MG63 (cell line): ENCODE measurements at regions not wholly inside any gene's neighbourhood (a gene's known extent, or its start where the extent isn't known, plus 50 kb on each side); places are given as distances from the start of the nearest gene placed in this dataset.

Experiments used
- DNase-seq: peaks from one replicate; pipeline ENCODE4 v3.0.0-alpha.2; 2020
- H3K27me3 ChIP-seq: fragments of 250-450 bp; sonication (Bioruptor Pico); 2 replicates; pipeline ENCODE4 v1.5.1; 2020; ENCODE audit warnings: mild to moderate bottlenecking, moderate library complexity
- H3K36me3 ChIP-seq: fragments of 250-450 bp; sonication (Bioruptor Pico); 2 replicates; pipeline ENCODE4 v1.5.1; 2020; ENCODE audit warnings: mild to moderate bottlenecking, moderate library complexity
- H3K4me3 ChIP-seq: fragments of 250-450 bp; sonication (Bioruptor Pico); 2 replicates; pipeline ENCODE4 v1.5.1; 2020; ENCODE audit warnings: mild to moderate bottlenecking, moderate library complexity
- H3K9me3 ChIP-seq: fragments of 250-450 bp; sonication (Bioruptor Pico); 2 replicates; pipeline ENCODE4 v1.5.1; 2020; ENCODE audit warnings: mild to moderate bottlenecking, moderate library complexity

DNA sequence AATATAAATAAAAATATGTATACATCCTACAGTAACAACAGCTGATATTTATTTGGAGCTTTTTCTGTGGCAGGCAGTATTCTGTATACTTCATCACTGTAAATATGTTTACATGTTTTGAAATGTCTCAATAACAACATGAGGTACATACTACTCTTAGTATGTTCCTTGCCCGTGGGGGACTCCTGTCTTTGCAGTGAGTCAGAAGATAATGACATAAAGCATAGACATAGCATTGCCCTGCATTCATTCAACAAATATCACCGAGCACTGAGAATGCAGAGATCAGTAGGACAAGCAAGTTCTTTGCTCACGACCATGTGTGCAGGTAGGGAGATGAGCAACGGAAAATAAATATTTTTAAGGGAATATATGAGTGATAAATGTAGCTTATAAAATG lies 246.5 kb downstream of the LTN1 start:
- DNase-seq = no peak
- Histone ChIP-seq H3K27me3 (no peaks in the 10 kb centered on the region), H3K4me3 (no peak overlapping the region), H3K9me3 (no peaks in the 10 kb centered on the region), H3K36me3 (no peaks in the 10 kb centered on the region)

- no peaks in the 10 kb centered on the region; the same call in 1 of the 2 replicates for H3K9me3 ChIP-seq
- DNase-seq = peak; percentile 68
- peak overlapping the region; percentile 27 for H3K4me3 ChIP-seq
- H3K27me3 ChIP-seq = no peaks in the 10 kb centered on the region
- no peaks in the 10 kb centered on the region for H3K36me3 ChIP-seq
Measured at GRCh38 chr21:28745131-28746016, 247.3 kb downstream of the LTN1 start.

DNA sequence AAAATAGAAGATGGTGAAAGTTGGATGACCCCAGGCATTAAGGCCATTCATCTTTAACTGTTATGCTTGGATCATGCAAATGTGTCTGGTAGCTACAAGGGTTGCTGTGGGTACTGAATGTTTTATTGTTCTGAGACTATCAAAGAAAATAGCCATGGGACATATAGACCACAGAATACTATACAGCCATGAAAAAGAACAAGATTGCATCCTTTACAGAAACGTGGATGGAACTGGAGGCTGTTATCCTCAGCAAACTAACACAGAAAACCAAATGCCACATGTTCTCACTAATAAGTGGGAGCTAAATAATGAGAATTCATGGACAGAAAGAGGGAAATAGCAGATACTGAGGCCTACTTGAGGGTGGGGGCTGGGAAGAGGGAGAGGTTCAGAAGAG lies 249.0 kb downstream of the LTN1 start:
- Histone ChIP-seq H3K9me3 (no peaks in the 10 kb centered on the region; the same call in 1 of the 2 replicates), H3K27me3 (no peaks in the 10 kb centered on the region), H3K4me3 (no peak overlapping the region), H3K36me3 (no peaks in the 10 kb centered on the region)
- DNase-seq = no peak

DNA sequence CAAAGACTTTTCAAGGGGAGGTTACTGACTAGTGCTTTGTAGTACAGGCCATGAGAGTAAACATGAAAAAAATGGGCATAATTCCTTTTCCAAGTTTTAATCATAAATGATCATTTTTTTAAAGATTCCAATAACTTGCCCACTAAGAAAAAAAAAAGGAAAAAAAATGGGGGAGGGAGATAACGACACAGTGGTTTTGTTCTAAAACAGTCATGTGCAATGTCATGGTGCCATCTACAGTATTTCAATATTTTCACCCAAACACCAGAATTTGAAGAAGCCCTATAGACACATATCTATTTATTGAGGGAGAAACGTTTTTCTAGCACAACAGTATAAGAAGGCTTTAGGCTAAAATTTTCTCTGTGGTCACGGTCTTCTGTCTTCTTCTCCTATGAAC lies 250.2 kb downstream of the LTN1 start:
- DNase-seq = no peak

DNA sequence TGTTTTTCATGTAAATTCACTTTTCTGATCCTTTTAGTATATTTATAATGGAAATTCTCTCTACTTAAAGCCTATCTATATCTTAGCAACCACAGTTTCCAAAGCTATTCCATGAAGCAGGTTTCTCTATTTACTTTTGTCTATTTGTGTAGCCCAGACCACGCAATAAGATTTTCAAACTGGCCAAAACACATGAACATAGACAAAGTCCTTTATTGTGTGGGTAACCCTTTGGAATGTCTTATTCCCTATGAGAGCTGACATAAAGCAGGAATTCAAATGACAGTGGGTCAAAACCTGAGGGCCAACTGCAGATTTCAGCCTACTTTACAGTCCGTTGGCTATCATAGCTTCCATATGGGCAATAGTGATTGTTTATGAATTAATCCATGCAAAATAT lies 252.6 kb downstream of the LTN1 start:
- no peaks in the 10 kb centered on the region for H3K27me3 ChIP-seq
- no peak for DNase-seq
- peaks cover 2% of the 10 kb centered on the region; the same call in 1 of the 2 replicates for H3K9me3 ChIP-seq
- H3K36me3 ChIP-seq = no peaks in the 10 kb centered on the region
- H3K4me3 ChIP-seq = no peak overlapping the region

More for the DNA sequence above, 250.2 kb downstream of the LTN1 start:
- Histone ChIP-seq H3K9me3 (no peaks in the 10 kb centered on the region; the same call in 1 of the 2 replicates), H3K36me3 (no peaks in the 10 kb centered on the region), H3K4me3 (no peak overlapping the region), H3K27me3 (no peaks in the 10 kb centered on the region)

- Histone ChIP-seq H3K27me3 (no peaks in the 10 kb centered on the region), H3K36me3 (no peaks in the 10 kb centered on the region), H3K9me3 (peaks cover 2% of the 10 kb centered on the region; the same call in 1 of the 2 replicates), H3K4me3 (no peak overlapping the region)
- no peak for DNase-seq
Measured at GRCh38 chr21:28738882-28739281, 253.8 kb downstream of the LTN1 start.

DNA sequence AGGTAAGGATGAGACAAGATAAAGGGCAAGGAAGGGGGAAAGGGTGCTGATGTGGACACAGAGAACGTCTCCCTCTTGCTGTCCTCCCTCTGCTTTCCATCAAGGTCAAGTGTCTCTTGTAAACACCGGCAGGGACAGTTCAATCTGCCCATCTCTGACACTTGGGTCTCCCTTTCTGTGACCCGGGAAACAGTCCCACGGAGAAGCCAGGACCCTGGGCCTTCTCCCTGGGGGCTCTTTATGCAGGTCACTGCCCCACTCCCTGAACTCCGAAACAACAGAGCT lies 254.3 kb downstream of the LTN1 start:
- Histone ChIP-seq H3K4me3 (no peak overlapping the region), H3K27me3 (no peaks in the 10 kb centered on the region), H3K9me3 (peaks cover 2% of the 10 kb centered on the region; the same call in 1 of the 2 replicates), H3K36me3 (no peaks in the 10 kb centered on the region)
- no peak for DNase-seq

DNA sequence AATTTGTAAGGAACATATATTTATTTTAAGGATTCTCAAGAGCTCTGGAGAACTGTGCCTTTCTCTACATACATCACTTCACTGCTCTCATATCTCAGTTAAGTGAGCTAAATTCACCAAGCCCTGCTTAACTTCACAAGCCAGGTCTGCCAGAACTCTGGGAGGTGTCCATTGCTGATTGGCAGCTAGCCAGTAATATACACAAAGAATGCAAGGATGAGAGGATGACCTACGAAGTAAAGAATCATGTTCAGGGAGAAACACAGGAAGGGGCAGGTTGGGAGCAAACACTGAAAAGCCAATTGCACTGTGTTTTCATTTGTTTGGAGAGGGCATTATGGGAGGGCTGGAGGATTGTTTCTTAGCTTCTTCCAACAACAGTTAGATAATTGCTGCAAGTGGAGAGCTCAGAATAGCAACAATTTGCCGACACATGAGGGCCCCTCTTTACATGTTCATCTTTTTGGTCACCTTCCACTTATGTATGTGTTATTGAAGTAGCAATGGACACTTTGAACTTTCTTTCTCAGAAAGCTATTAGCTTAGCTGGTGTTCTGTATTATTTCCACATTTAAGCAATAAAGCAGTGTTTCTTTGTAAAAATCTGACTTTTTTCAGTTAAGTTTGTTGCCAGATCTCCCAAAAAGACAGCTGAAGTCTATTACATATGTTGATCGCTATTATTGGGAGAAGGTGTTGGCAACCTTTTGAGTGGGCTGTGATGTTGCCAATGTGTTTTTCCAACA lies 254.8 kb downstream of the LTN1 start:
- Histone ChIP-seq H3K9me3 (peaks cover 2% of the 10 kb centered on the region; the same call in 1 of the 2 replicates), H3K27me3 (no peaks in the 10 kb centered on the region), H3K36me3 (no peaks in the 10 kb centered on the region), H3K4me3 (no peak overlapping the region)
- DNase-seq = peak; percentile 30

DNA sequence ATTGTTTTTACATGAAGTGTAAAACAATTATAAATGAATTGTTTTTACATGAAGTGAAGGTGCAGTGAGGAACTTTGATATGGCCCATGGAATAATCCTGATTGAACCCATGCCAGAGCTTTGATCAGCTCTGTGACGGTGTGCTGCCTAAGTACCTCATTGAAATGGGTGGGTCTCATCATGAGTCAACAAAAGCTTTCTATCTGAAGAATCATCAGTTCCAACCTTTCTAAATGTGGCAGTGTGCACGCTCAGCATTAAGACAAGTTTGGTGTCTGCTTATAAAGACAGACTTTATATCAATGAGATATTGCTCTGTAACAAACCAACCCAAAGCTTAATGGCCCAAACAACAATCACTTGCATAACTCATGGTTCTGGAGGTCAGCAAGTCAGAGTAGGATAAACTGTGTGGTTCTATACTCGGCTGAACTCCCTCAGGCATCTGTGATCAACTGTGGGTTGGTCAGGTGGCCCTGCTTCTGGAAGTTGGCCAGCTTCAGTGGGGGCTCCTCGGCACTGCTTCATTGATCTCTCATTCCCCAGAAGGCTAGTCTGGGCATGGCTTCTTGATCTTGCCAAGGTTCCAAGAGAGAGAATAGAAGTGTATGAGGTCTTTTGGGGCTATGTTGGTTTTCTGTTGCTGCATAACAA lies 258.0 kb downstream of the LTN1 start:
- DNase-seq = no peak
- H3K27me3 ChIP-seq = no peaks in the 10 kb centered on the region
- peaks cover 4% of the 10 kb centered on the region; the same call in 1 of the 2 replicates for H3K9me3 ChIP-seq
- H3K4me3 ChIP-seq = no peak overlapping the region
- H3K36me3 ChIP-seq = no peaks in the 10 kb centered on the region

- no peak for DNase-seq
- no peaks in the 10 kb centered on the region for H3K27me3 ChIP-seq
- no peaks in the 10 kb centered on the region for H3K36me3 ChIP-seq
- peaks cover 3% of the 10 kb centered on the region; the same call in 1 of the 2 replicates for H3K9me3 ChIP-seq
- no peak overlapping the region for H3K4me3 ChIP-seq
Measured at GRCh38 chr21:28731700-28732321, 260.9 kb downstream of the LTN1 start.

- H3K36me3 ChIP-seq = no peaks in the 10 kb centered on the region
- no peaks in the 10 kb centered on the region for H3K27me3 ChIP-seq
- no peak overlapping the region for H3K4me3 ChIP-seq
- no peak for DNase-seq
- peaks cover 2% of the 10 kb centered on the region; the same call in 1 of the 2 replicates for H3K9me3 ChIP-seq
Measured at GRCh38 chr21:28729887-28730286, 262.8 kb downstream of the LTN1 start.

DNA sequence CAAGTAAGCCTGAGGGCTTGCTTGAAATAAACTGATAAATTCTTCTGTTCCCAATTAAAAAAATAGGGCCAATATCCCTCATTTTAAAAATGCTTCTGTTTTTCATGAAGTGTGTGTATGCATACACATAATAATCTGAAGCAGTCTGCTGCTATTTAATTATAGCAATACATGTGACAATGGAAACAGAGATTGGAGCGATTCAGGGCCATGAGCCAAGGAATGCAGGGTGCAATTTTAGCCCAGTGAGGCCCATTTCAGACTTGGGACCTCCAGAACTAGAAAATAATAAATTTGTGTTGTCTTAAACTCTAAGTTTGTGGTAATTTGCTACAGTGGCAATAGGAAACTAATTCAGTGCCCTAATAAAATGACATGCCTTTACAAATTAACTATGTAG lies 264.9 kb downstream of the LTN1 start:
- Histone ChIP-seq H3K36me3 (no peaks in the 10 kb centered on the region), H3K9me3 (peaks cover 2% of the 10 kb centered on the region; the same call in 1 of the 2 replicates), H3K4me3 (no peak overlapping the region), H3K27me3 (no peaks in the 10 kb centered on the region)
- DNase-seq = no peak

GRCh38 chr21:28725396-28725795 lies 267.3 kb downstream of the LTN1 start:
- no peak for DNase-seq
- Histone ChIP-seq H3K27me3 (no peaks in the 10 kb centered on the region), H3K36me3 (no peaks in the 10 kb centered on the region), H3K4me3 (no peak overlapping the region), H3K9me3 (peaks cover 1% of the 10 kb centered on the region; the same call in 1 of the 2 replicates)

- Histone ChIP-seq H3K27me3 (no peaks in the 10 kb centered on the region), H3K4me3 (no peak overlapping the region), H3K36me3 (no peaks in the 10 kb centered on the region), H3K9me3 (no peaks in the 10 kb centered on the region)
- no peak for DNase-seq
Measured at GRCh38 chr21:28723646-28724045, 269.0 kb downstream of the LTN1 start.

GRCh38 chr21:28719723-28720122 lies 273.0 kb downstream of the LTN1 start:
- no peaks in the 10 kb centered on the region for H3K36me3 ChIP-seq
- H3K9me3 ChIP-seq = peaks cover 7% of the 10 kb centered on the region; the same call in 1 of the 2 replicates
- no peaks in the 10 kb centered on the region for H3K27me3 ChIP-seq
- no peak overlapping the region for H3K4me3 ChIP-seq
- no peak for DNase-seq

DNA sequence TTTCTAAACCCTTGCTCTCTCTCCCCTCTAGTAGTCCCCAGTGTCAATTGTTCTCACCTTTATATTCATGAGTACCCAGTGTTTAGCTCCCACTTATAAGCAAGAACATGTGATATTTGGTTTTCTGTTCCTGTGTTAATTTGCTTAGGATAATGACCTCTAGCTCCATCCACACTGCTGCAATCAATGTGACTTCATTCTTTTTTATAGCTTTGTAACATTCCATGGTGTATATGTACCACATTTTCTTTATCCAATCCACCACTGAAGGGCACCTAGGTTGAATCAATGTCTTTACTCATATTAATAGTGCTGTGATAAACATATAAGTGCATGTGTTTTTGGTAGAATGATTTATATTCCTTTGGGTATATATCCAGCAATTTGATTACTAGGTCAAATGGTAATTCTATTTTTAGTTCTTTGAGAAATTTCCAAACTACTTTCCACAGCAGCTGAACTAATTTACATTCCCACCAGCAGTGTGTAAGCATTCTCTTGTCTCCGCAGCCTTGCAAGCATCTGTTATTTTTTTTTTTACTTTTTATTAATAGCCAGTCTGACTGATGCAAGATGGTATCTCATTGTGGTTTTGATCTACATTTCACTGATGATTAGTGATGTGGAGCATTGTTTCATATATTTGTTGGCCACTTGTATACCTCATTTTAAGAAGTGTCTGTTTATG lies 277.8 kb downstream of the LTN1 start:
- DNase-seq = no peak
- Histone ChIP-seq H3K27me3 (no peaks in the 10 kb centered on the region), H3K4me3 (no peak overlapping the region), H3K9me3 (peaks cover 7% of the 10 kb centered on the region; the same call in 1 of the 2 replicates), H3K36me3 (no peaks in the 10 kb centered on the region)
